CD4-positive, alpha-beta T cell treated with Interleukin-4 for 1 hour (primary cell): ENCODE measurements at regions not wholly inside any gene's neighbourhood (a gene's known extent, or its start where the extent isn't known, plus 50 kb on each side); places are given as distances from the start of the nearest gene placed in this dataset.

Experiments
- DNase-seq, 2 donors: peaks; one replicate each; pipeline ENCODE4 v3.0.0-alpha.2; 2020 to 2022

- DNase-seq, result no peak
Measured at GRCh38 chr2:38509947-38510326, 92.8 kb downstream of the HNRNPLL start.

DNA sequence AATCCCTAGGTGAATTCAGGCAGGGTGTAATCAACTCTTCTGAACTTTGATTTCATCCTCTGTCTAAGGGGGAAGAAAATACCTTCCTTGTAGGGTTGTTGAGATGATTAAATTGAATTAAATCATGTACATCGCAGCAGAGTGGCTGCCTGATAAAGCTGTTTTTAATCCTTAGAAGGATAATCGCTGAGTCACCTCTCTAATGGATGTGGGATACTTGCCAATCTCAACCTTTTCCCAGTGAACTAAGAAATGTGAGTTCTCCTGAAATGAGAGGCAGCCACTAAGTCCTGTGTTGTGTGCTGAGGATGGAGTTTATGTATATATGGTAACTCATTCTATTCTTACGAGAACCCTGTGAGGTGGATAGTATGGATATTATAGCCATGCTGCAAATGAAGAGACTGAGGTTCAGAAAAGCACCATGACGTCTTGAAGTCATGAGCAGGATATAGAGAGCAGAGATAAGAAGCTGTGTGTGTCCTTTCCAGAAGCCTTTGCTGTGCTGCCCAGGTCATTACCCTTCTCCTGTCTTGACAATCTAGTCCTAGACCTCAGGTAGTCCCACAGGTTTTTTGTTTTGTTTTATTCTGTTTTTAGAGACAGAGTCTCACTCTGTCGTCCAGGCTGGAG is 93.3 kb downstream of the HNRNPLL start:
- DNase-seq, result no peak

DNA sequence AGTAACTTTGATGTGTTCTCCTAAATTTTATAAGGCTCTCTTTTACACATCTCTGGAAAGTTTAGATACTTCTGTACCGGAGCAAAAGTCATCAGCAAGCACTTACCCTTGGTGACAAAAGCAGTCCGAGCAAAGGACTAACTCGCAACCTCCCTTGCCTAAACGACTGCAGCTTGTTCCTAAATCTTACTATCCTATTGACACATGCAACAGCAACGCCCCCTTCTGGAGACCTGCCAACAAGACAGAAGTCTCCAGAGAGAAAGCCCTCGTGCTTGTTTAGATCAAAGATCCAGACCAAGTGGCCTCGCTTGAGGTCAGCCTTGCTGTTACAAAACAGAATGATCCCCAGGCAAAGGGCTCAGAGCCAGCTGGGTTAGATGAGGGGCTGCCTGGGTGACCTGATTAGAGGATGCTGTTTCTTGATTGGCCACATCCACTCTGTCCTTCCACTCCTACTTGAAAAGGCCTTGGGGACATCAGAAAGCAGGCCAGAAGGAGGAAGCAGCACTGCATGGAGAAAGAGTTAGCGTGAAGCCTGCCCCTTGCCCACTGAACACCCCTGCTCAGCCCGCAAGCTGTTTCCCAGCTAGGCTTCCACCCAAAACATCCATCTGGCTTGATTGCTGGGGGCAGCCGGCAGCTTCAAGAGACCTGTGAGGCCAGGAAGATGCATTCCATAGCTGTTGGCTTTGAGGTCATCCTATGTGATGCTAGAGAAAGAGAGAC is 94.3 kb downstream of the HNRNPLL start:
- DNase-seq, result peak; percentile 80

GRCh38 chr2:38507712-38508111 is 95.0 kb downstream of the HNRNPLL start:
- DNase-seq, result no peak

- DNase-seq, result no peak
Measured at GRCh38 chr2:38505779-38506178, 96.9 kb downstream of the HNRNPLL start.

DNA sequence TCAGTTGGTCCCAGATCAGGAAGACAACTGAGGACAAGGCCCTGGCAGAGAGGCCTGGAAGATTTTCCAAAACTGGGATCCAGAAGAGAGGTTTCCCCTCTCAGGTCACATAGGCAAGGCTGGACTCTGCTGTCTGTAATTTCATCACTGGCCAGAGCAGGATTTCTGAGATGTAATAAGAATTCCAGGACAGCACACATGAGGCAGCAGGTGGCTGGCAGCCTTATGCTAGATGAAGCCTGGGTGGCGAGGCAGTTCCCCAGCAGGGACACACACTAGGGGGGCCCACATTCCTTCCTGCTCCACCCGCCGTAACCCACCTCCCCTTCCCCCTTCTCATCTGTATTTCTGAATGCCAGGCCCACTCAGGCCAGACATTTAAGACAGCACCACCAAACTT is 98.6 kb downstream of the HNRNPLL start:
- DNase-seq, result no peak

- DNase-seq, result no peak
Measured at GRCh38 chr2:38502107-38502506, 100.6 kb downstream of the HNRNPLL start.

DNA sequence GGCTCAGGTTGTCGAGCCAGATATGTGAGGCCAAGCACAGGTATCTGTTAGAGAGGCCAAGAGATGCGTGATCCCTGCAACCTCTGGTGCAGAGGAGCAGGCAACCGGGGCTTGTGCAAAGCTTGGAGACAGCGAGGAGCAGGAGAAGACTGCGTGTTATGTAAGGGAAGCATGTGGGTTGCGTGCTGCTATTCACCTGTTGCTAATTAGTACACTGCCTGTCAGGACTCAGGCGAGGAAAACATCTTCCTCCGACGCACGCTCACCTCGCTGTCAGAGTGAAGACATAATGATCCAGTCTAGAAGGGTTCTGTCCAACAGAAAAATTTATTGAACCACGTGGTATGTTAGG is 102.5 kb downstream of the HNRNPLL start:
- no peak for DNase-seq

DNA sequence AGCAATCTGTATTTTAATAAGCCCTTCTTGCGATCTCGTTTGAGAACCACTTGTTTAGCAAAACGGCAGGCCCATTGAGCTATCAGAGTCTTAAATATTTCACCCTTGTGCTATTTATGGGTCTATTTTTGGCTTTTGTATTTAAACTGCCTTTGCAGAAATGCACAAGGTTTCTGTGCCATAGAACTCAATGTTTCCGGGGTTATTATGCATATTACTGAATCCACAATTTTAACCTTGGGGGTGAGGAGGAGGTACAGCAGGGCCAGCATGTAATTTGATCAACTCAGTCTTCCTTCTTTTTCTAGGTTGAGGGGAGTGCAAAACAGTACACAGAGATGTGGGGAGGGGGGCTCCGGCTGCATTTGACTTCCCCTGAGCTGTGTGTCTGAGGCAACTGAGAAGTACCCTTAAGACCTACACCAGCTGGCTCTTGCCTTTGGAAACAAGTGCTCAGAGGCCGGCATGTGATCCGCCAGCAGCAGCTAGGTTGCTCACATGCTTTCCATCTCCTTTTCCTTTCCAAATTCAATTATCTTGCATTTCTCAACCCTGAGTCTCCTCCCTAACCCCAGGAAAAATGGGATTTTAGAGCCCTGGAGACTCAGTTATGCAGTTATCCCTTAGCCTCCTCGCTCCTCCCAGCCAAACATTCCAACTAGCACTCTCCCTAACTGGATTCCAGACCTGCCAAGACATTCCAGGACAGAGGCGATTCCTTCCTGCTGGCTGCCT is 103.0 kb downstream of the HNRNPLL start:
- no peak for DNase-seq

GRCh38 chr2:38498045-38498481 is 104.7 kb downstream of the HNRNPLL start:
- DNase-seq, result no peak

DNA sequence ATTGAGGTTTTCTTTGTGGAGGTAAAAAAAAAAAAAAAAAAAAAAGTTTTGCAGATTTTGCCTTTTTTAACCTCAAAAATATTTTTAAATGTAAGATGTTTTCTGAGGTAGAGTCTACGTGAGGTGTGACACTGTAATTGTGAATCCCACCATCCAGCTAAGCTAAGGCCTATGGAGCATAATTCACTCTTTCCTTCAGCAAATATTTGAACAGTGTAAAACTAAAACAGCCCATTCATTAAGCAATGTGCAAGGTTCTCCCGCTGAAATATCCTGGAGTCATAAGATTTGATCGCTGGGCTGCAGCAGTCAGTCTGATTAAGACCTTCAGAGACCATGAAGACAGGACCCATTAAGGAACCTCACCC is 105.1 kb downstream of the HNRNPLL start:
- no peak for DNase-seq

GRCh38 chr2:38496927-38497669 is 105.6 kb downstream of the HNRNPLL start:
- DNase-seq, result no peak

- no peak for DNase-seq
Measured at GRCh38 chr2:38495880-38496279, 106.8 kb downstream of the HNRNPLL start.

DNA sequence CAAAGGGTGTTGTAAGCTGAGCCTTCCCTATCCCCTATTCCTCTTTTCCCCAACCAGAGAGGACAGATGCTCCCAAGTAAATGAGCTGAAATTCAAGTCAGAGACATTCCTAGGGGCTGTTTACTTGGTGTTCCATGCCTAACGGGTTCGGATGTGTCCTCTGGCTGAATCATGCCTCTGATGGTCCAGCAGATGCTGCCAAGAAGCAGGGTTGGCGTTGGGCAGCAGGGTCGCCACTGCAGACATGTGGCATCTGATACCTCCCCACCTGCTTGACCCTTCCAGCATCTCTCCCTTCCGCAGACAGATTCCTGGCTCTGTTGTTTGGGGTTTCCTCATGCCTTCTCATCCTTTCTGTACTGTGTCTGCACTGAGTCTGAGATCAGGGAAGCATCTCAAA is 108.3 kb downstream of the HNRNPLL start:
- no peak for DNase-seq

DNA sequence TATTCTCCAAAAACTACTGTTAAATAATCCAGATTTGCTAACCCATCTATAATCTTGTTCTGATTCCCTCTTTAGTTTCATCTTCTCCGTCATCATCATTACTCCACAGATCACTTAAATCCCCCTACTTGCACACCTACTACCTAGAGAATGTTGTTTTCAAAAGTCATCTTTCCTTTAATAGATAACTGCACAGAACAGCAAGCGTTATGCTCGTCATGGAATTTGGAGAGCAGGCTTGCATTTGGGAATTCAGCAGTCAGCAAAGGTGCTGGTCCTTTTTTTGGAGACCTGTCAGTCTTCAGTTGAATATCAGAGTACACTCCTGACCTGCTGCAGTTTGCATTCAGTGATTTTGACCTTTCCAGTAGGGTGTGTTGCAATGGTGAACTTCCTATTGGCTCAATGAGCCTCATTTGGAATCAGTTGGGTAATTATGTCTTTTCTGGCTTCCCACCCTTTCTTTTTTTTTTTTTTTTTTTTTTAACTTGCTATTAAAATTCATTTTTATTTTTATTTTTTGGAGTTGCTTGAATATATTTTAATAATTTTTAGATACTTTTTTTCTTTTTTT is 110.6 kb downstream of the HNRNPLL start:
- no peak for DNase-seq

- DNase-seq, result no peak
Measured at GRCh38 chr2:38491436-38491835, 111.3 kb downstream of the HNRNPLL start.

- no peak for DNase-seq
Measured at GRCh38 chr2:38489846-38490245, 112.8 kb upstream of the ATL2 start.

DNA sequence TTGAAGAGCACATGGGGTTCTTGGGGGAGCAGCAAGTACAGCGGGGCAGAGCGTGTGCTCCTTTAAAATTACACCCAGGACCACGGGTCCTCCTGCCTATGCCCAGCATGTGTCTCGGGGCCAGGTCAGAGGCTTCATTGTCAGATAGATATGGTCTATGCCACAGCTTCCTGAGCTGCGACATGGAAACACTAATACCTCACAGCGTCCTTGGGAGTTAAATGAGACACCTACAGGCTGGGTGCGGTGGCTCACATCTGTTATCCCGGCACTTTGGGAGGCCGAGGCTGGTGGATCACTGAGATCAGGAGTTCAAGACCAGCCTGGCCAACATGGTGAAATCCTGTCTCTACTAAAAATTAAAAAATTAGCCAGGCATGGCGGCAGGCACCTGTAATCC is 110.8 kb upstream of the ATL2 start:
- no peak for DNase-seq

DNA sequence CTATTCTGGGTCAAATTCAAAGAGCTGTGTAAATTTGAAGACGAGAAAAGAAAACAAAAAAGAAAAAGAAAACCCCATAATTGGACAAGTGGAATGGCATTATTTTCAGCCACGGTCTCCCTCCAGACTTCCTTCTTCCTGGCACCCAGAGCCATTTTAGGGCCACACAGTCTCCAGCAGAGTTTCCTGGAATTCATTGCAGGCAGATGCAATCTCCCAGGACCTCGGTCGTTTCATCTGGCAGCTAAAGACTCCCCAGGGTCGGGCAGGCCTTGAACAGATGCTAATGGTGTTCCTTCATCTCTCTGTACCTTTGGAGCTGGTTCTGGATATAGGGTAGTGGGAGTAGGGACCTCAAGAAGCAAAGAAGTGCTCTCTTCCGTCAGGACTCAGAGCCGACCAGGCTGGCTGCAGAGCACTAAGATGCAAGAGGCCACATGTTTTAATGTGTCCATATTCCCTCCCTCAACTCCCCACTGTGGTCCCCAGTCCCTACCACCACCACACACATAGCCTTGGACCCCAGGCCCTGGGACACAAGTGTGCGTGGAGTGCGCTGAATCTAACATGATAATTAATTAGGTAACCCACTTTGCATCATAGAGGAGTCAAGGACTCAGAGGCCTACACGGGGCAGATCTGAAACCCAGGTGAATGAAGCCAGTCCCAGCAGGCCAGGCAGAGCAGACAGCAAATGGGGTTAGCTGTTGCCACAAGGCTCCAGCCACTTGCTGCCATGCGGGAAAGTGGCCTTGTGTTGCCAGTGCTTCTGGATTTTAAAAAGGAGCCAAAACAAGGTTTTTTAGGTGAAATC is 109.3 kb upstream of the ATL2 start:
- no peak for DNase-seq

DNA sequence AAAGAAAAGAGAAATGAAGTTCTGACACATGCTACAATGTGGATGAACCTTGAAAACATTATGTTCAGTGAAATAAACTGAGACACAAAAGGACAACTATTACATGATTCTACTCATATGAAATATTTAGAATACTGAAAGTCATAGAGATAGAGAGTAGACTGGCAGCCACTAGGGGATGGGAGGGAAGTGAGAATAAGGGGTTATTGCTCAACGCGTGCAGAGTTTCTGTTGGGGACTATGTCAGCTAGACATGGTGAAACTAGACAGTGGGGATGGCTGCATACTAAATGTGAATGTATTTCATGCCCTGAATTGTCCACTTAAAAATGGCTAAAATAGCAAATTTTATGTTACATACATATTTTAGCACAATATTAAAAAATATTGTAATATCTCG is 108.7 kb upstream of the ATL2 start:
- DNase-seq, result peak in 1 of 2 donors; percentile 21

DNA sequence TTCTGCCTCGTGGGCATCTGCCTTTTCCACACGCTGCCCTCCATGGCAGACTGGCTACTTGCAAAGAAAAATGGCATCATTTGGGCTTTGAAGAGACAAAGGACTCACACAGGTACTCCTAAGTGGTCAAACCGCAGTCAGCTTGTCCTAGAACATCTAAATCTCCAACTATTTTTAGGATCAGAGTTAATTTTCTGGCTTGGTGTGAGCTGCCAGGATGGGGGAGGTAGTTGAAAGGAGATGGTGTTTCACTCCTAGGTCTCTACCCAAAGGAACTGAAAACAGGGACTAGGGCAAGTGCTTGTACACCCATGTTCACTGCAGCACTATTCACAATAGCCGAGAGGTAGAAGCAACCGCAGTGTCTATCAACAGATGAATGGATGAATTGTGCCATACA is 107.9 kb upstream of the ATL2 start:
- no peak for DNase-seq

GRCh38 chr2:38483776-38484501 is 106.9 kb upstream of the ATL2 start:
- no peak for DNase-seq
